ENCODE measurements at regions not wholly inside any gene's neighbourhood (a gene's known extent, or its start where the extent isn't known, plus 50 kb on each side); places are given as distances from the start of the nearest gene placed in this dataset.

- Histone ChIP-seq H3K4me3 (no peak overlapping the region), H3K4me1 (no peaks in the 10 kb centered on the region), H3K9me3 (peaks cover 0 to 22% (median 0%) of the 10 kb centered on the region in 3 donors), H3K27ac (no peak overlapping the region), H3K36me3 (no peaks in the 10 kb centered on the region), H3K27me3 (no peaks in the 10 kb centered on the region)
- TF ChIP-seq CTCF (IDR thresholded peaks at IDR 0.05), result no peak
- TF ChIP-seq POLR2A (IDR thresholded peaks at IDR 0.05), result no peak
- no peak for TF ChIP-seq EP300 (IDR thresholded peaks at IDR 0.05)
- no peak for TF ChIP-seq POLR2AphosphoS5 (IDR thresholded peaks at IDR 0.05)
- 76 to 89% methylated on average over 2 to 3 of the region's 3 CpGs for WGBS, 2 donors (ENCODE audit: low coverage in 1 of 2)
- ATAC-seq, result no peak
Measured at GRCh38 chr20:24194143-24194542, 205.6 kb upstream of the GGTLC1 start.

- no peaks in the 10 kb centered on the region for H3K27me3 ChIP-seq
- no peak overlapping the region for H3K27ac ChIP-seq
- H3K4me1 ChIP-seq, result no peaks in the 10 kb centered on the region
- no peak for ATAC-seq
- no peak overlapping the region for H3K4me3 ChIP-seq
- WGBS, 2 donors (ENCODE audit: low coverage in 1 of 2), result 100% methylated on average over 1 of the region's 1 CpG
- H3K36me3 ChIP-seq, result no peaks in the 10 kb centered on the region
- peaks cover 0 to 22% (median 0%) of the 10 kb centered on the region in 3 donors for H3K9me3 ChIP-seq
- no peak for TF ChIP-seq POLR2A (IDR thresholded peaks at IDR 0.05)
- no peak for TF ChIP-seq EP300 (IDR thresholded peaks at IDR 0.05)
- no peak for TF ChIP-seq CTCF (IDR thresholded peaks at IDR 0.05)
Measured at GRCh38 chr20:24190905-24191304, 202.3 kb upstream of the GGTLC1 start.

- ATAC-seq, result no peak
Measured at GRCh38 chr20:24185791-24186190, 197.2 kb upstream of the GGTLC1 start.

GRCh38 chr20:24181151-24181550, 192.6 kb upstream of the GGTLC1 start:
- H3K36me3 ChIP-seq, result no peaks in the 10 kb centered on the region
- TF ChIP-seq EP300 (IDR thresholded peaks at IDR 0.05) (no peak), POLR2AphosphoS5 (IDR thresholded peaks at IDR 0.05) (no peak)
- no peak for ATAC-seq
- H3K27ac ChIP-seq, result no peak overlapping the region
- no peaks in the 10 kb centered on the region for H3K27me3 ChIP-seq
- no peaks in the 10 kb centered on the region for H3K9me3 ChIP-seq
- no peaks in the 10 kb centered on the region for H3K4me1 ChIP-seq
- no peak overlapping the region for H3K4me3 ChIP-seq

More at GRCh38 chr20:24185791-24186190, 197.2 kb upstream of the GGTLC1 start:
- Histone ChIP-seq H3K4me3 (no peak overlapping the region), H3K36me3 (no peaks in the 10 kb centered on the region), H3K27me3 (no peaks in the 10 kb centered on the region), H3K9me3 (peaks cover 0 to 15% (median 0%) of the 10 kb centered on the region in 3 donors), H3K4me1 (no peaks in the 10 kb centered on the region), H3K27ac (no peak overlapping the region)
- no peak for TF ChIP-seq POLR2A (IDR thresholded peaks at IDR 0.05)
- TF ChIP-seq CTCF (IDR thresholded peaks at IDR 0.05), result no peak

- no peaks in the 10 kb centered on the region for H3K36me3 ChIP-seq
- peaks cover 0 to 11% (median 0%) of the 10 kb centered on the region in 3 donors for H3K9me3 ChIP-seq
- WGBS, 2 donors (ENCODE audit: low coverage in 1 of 2), result 100% methylated on average over 1 of the region's 1 CpG; no CpG with 5 or more reads in 1 of the 2 donors
- no peak overlapping the region for H3K27ac ChIP-seq
- TF ChIP-seq CTCF (IDR thresholded peaks at IDR 0.05) (no peak), POLR2A (IDR thresholded peaks at IDR 0.05) (no peak), EP300 (IDR thresholded peaks at IDR 0.05) (no peak), POLR2AphosphoS5 (IDR thresholded peaks at IDR 0.05) (no peak)
- H3K27me3 ChIP-seq, result no peaks in the 10 kb centered on the region
- no peaks in the 10 kb centered on the region for H3K4me1 ChIP-seq
- H3K4me3 ChIP-seq, result no peak overlapping the region
- no peak for ATAC-seq
Measured at GRCh38 chr20:24169256-24169655, 180.7 kb upstream of the GGTLC1 start.

GRCh38 chr20:24166412-24166811, 177.8 kb upstream of the GGTLC1 start:
- TF ChIP-seq EP300 (IDR thresholded peaks at IDR 0.05) (no peak), CTCF (IDR thresholded peaks at IDR 0.05) (no peak), POLR2A (IDR thresholded peaks at IDR 0.05) (no peak), POLR2AphosphoS5 (IDR thresholded peaks at IDR 0.05) (no peak)
- H3K36me3 ChIP-seq, result no peaks in the 10 kb centered on the region
- no peak overlapping the region for H3K27ac ChIP-seq
- H3K9me3 ChIP-seq, result no peaks in the 10 kb centered on the region
- WGBS, 2 donors (ENCODE audit: low coverage in 1 of 2), result 76 to 100% methylated on average over 1 to 3 of the region's 3 CpGs
- H3K4me3 ChIP-seq, result no peak overlapping the region
- H3K27me3 ChIP-seq, result no peaks in the 10 kb centered on the region
- no peak for ATAC-seq
- H3K4me1 ChIP-seq, result no peaks in the 10 kb centered on the region

All from gastroesophageal sphincter (tissue), 4 donors.